ENCODE measurements at regions not wholly inside any gene's neighbourhood (a gene's known extent, or its start where the extent isn't known, plus 50 kb on each side); places are given as distances from the start of the nearest gene placed in this dataset.

DNA sequence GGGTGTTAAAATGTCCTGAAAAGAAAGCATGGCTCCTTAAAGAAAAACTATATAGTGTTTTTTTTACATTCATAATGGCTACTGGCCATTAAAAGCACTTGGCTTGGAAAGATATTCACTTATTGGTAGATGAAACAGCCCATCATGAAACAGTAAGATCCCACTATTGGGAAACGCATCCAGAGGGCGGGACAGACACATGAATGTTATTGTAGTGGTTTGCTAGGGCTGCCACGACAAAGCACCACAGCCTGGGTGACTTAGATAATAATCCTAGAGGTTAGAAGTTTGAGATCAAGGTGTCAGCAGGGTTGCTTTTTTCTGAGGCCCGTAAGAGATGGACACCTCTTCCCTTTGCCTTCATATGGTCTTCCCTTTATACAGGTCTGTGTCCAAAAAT lies 139.4 kb upstream of the ANKH start:
- TF ChIP-seq, protein P1, sequence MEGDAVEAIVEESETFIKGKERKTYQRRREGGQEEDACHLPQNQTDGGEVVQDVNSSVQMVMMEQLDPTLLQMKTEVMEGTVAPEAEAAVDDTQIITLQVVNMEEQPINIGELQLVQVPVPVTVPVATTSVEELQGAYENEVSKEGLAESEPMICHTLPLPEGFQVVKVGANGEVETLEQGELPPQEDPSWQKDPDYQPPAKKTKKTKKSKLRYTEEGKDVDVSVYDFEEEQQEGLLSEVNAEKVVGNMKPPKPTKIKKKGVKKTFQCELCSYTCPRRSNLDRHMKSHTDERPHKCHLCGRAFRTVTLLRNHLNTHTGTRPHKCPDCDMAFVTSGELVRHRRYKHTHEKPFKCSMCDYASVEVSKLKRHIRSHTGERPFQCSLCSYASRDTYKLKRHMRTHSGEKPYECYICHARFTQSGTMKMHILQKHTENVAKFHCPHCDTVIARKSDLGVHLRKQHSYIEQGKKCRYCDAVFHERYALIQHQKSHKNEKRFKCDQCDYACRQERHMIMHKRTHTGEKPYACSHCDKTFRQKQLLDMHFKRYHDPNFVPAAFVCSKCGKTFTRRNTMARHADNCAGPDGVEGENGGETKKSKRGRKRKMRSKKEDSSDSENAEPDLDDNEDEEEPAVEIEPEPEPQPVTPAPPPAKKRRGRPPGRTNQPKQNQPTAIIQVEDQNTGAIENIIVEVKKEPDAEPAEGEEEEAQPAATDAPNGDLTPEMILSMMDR (conservative IDR thresholded peaks at IDR 0.05; ENCODE audit: low read depth, low read length): no peak
- TF ChIP-seq, protein P2, sequence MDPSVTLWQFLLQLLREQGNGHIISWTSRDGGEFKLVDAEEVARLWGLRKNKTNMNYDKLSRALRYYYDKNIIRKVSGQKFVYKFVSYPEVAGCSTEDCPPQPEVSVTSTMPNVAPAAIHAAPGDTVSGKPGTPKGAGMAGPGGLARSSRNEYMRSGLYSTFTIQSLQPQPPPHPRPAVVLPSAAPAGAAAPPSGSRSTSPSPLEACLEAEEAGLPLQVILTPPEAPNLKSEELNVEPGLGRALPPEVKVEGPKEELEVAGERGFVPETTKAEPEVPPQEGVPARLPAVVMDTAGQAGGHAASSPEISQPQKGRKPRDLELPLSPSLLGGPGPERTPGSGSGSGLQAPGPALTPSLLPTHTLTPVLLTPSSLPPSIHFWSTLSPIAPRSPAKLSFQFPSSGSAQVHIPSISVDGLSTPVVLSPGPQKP (IDR thresholded peaks at IDR 0.05; ENCODE audit: borderline replicate concordance, low read depth, low read length): no peak
- no peak for TF ChIP-seq CEBPB (IDR thresholded peaks at IDR 0.05; ENCODE audit: low read depth, low read length)
- TF ChIP-seq MAZ (IDR thresholded peaks at IDR 0.05; ENCODE audit: borderline replicate concordance, low read depth, low read length): no peak
- no peak for TF ChIP-seq RAD21 (IDR thresholded peaks at IDR 0.05; ENCODE audit: low read length)
- no peak for TF ChIP-seq FOS (IDR thresholded peaks at IDR 0.05; ENCODE audit: low read depth, low read length)
- TF ChIP-seq MAFK (IDR thresholded peaks at IDR 0.05; ENCODE audit: low read depth, low read length): no peak
- TF ChIP-seq RFX5 (IDR thresholded peaks at IDR 0.05; ENCODE audit: low read depth, low read length): no peak

All from IMR-90 (cell line).